ENCODE measurements at regions not wholly inside any gene's neighbourhood (a gene's known extent, or its start where the extent isn't known, plus 50 kb on each side); places are given as distances from the start of the nearest gene placed in this dataset.

DNA sequence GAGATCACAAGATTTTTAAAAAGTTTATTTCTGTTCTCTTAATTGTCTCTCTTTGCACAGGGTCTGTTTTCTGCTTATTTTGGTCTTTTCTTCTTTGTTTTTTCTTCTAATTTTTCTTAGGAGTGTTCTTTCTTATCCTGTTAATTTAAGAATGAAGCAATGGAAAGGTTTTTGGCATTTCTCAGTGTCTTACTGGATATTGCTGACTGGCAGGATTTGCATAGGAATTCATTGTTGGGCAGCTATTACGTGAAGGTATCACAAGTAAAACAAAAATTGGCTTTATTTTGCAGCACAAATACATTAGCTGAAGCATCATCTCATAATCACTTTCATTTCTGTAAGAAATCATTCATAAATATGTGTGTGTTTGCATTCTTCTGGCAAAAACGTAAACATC is 566.9 kb upstream of the CDH6 start:
- DNase-seq (ENCODE audit: insufficient read length, low spot score) (no peak), FAIRE-seq (no peak)

- FAIRE-seq: no peak
- DNase-seq (ENCODE audit: insufficient read length, low spot score): no peak
Observed at GRCh38 chr5:30620481-30621085, 572.9 kb upstream of the CDH6 start.

DNA sequence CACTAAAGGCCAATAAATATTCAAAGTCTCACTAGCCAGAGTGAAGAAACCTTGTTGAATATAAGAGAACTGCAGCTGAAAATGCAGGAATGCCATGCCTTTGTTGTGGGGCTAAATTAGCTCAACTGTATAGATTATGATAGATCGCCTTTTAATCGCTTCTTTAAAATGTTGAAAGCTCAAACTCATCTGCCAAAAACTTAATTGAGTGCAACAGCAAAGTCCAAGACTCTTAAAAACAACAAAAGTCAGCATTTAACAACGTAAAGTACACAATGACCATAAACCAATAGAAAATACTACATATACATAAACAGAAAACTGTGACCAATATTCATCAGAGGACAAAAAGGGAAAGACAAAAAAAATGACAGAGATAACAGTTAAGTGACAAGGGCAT is 585.0 kb upstream of the CDH6 start:
- no peak for FAIRE-seq
- DNase-seq (ENCODE audit: insufficient read length, low spot score): no peak

DNA sequence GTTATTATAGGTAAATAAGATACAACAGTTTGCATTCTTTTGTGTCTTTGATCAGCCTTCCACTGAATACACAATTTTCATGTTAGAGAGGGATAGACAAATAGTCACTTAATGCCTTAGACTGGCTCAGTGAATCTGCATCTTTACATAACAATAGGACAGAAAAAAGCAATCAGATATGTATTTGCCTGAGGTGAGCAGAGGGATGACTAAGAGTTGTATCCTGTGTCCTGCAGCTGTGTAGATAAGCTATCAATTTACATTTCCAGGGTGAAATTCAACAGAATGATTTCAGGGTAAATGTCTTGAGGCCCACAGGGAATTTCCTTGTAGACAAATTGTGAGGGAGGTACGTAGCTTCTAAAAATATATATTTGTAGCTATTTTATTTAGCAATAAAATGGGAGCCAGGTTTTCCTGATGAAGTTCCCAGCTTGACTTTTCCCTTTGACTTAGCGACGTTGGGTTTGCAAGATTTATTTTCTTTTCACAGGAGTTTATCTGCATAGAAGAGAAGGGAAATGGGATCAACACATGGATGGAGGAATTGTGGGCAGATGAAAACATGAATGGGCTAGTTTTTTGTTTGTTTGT is 586.1 kb upstream of the CDH6 start:
- DNase-seq (ENCODE audit: insufficient read length, low spot score): no peak
- no peak for FAIRE-seq

- DNase-seq (ENCODE audit: insufficient read length, low spot score): no peak
- no peak for FAIRE-seq
Observed at GRCh38 chr5:30605693-30606268, 587.7 kb upstream of the CDH6 start.

DNA sequence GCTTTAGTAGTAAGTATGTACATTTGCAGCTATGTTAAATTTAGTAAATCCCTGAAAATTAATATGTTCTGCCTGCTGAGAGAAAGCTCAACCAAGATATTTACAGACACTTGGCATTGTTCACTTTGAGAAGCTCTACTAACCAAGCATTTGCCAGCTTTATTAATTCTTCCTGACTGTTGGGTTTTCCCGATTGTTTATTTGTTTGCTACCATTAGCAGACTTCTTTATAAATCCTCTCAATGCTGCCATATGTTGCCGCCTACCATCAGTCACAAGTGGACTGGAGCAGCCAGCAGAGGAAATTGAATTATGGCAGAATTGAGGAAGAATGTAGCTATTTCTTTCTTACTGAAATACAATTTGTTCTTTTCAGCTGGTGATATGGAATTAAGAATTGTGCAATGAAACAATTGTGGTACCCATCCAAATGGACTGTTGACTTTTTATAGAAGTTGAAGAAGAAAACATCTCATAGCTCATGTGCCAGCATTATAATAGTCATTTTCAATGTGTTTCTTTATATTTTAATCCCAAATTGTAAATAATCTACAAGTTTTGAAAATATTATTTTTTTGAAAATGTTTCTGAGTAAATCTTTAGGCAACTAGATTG is 588.7 kb upstream of the CDH6 start:
- no peak for FAIRE-seq
- DNase-seq (ENCODE audit: insufficient read length, low spot score): no peak

DNA sequence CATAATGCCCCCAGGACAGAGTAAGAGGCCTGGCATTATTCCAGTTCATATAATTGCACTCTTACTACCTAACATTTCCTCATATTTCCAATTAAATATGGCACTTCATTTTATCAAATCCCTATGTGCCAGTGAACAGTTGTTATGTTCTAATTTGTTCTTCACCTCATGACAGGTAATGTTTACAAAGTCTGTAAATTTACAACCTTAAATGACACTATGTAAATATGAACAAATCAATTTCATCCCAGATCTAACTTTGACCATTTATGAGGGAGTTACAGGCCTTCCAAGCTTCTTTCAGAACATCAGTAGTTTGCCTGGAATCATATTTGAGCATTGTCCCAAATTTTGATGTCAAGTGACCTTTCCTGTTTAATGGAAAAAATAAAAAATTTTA is 592.6 kb upstream of the CDH6 start:
- DNase-seq (ENCODE audit: insufficient read length, low spot score) (no peak), FAIRE-seq (no peak)

- DNase-seq (ENCODE audit: insufficient read length, low spot score): no peak
- no peak for FAIRE-seq
Observed at GRCh38 chr5:30596495-30597064, 596.9 kb upstream of the CDH6 start.

DNA sequence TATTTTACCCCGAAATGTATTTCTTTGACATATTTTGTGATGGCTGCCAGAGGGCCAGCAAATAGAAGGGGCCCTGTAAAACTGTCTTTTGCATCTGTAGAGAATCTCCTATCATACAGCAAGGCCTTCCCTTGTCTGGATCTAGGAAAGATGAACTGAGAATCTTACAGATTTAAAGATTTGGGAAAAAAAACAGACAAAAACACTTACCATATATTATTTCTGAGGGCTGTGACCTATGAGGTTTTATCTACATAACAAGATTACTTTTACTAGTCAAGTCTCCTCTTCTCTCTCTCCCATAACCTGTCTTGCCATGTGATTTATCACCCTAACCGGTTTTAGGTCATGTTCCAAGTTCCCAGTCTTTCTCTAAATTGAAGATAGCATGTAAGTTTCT is 599.2 kb upstream of the CDH6 start:
- no peak for DNase-seq (ENCODE audit: insufficient read length, low spot score)
- no peak for FAIRE-seq

GRCh38 chr5:30592833-30593232 is 600.7 kb upstream of the CDH6 start:
- DNase-seq (ENCODE audit: insufficient read length, low spot score) (no peak), FAIRE-seq (no peak)

- no peak for FAIRE-seq
Observed at GRCh38 chr5:30581198-30581935, 612.1 kb upstream of the CDH6 start.

GRCh38 chr5:30574761-30575160 is 618.7 kb upstream of the CDH6 start:
- DNase-seq (ENCODE audit: insufficient read length, low spot score) (no peak), FAIRE-seq (no peak)

More at GRCh38 chr5:30581198-30581935, 612.1 kb upstream of the CDH6 start:
- no peak for DNase-seq (ENCODE audit: insufficient read length, low spot score)

- no peak for DNase-seq (ENCODE audit: insufficient read length, low spot score)
- FAIRE-seq: no peak
Observed at GRCh38 chr5:30572279-30572678, 621.2 kb upstream of the CDH6 start.

DNA sequence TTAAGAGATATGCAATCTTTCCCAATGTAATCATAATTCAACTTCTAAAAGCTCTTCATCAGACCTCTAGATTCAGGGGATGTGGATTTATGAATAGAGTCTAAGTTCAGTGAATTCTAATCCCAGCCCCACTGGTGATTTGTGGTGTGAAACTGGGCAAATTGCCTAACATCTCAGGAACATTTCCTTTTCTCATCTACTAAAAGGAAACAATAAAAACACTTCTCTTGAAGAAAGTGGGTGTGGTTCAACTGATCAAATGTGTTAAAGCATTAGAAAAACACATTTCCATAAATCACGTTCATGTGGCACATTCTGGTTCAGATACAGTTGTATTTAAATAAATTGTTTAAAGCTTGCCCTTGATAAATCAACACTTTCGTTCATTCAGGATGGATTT is 631.7 kb upstream of the CDH6 start:
- no peak for DNase-seq (ENCODE audit: insufficient read length, low spot score)
- no peak for FAIRE-seq

DNA sequence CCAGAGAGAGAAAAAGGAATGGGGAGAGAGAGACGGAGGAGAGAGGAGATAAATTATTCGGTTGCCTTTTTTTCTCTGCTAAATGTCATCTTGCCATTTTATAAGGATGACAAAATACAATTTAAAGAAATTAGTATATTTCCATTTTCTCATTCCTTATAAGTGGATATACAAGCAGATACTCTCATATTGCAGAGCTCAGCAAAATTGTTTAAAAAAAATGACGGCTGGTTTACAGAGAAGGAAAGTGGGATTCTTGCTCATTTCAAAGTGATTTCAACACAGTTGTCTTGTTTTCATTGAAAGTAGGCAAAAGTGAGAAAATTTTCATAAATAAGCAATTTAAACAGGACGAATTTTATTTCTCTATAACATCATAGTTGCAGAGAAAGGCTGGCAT is 641.9 kb upstream of the CDH6 start:
- FAIRE-seq (no peak), DNase-seq (ENCODE audit: insufficient read length, low spot score) (no peak)

DNA sequence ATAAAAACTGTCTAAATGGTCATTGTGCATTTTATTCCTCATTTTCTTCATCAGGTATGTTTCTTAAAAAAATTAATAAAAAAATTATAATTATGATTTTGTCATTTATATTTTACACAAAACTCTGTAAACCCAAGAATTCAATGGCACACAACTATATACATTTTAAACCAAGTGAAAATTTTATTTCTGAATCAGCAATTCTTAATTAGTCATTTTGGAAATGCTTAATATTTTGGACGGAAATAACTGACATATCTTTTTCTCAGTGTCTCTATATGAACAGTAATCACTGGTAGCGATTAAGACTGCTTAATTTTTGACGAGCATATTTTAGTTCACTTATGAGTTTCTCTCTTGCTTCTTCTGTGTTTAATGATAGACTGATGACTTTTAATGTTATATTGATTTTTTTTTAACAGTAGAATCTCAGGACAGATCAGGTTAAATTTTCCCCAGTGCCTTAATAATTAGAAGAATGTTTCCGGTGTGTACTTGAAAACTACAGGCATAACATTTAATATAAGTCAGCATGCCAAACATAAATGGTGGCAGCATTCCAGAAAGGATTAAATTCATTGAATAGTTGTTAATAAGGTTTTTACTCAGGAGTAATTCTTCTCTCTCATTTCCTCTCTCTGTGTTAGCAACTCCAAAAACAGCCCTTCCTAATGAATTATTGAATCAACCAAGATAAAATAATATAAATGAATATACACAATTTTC is 644.7 kb upstream of the CDH6 start:
- FAIRE-seq (no peak), DNase-seq (ENCODE audit: insufficient read length, low spot score) (no peak)

GRCh38 chr5:30540150-30540549 is 653.3 kb upstream of the CDH6 start:
- FAIRE-seq (no peak), DNase-seq (ENCODE audit: insufficient read length, low spot score) (no peak)

GRCh38 chr5:30539004-30539634 is 654.4 kb upstream of the CDH6 start:
- FAIRE-seq: no peak
- no peak for DNase-seq (ENCODE audit: insufficient read length, low spot score)

DNA sequence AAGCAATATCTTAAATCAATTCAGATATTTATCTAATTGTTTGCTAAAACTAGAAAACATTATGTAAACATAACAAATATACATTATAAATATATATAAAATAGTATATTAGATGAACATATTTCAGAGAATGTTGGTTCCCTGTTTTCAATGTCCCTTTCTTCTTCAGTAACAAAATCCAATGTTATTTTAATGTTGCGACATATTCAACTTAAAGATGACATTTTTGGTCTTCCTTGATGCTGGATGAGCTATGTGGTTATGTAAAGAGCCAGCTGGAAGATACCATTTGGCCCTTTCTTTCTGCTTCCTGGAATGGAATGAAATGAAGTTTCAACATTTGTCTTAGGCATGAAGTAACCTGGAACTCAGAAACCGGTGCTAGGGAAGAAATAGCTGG is 668.1 kb upstream of the CDH6 start:
- no peak for DNase-seq (ENCODE audit: insufficient read length, low spot score)
- FAIRE-seq: no peak

- DNase-seq (ENCODE audit: insufficient read length, low spot score) (no peak), FAIRE-seq (no peak)
Observed at GRCh38 chr5:30524428-30524827, 669.1 kb upstream of the CDH6 start.

Measured in GM19239 (cell line).